Effector memory CD8-positive, alpha-beta T cell (primary cell): ENCODE measurements at regions not wholly inside any gene's neighbourhood (a gene's known extent, or its start where the extent isn't known, plus 50 kb on each side); places are given as distances from the start of the nearest gene placed in this dataset.
"Not testable (repeated sequence)": the region's sequence is repeated elsewhere in the genome, so short reads cannot be mapped to it uniquely, and the experiment has no call there.

Source experiments
- ATAC-seq: fragments of 150-1000 bp; cut with Tn5 transposase; replicated peaks from 2 replicates; pipeline ENCODE4 v1.10.0; 2021; ENCODE audit warnings: mild to moderate bottlenecking, moderate library complexity
- DNase-seq, 3 experiments: peaks; one replicate each; pipeline ENCODE4 v3.0.0; 2021
- H3K27ac Mint-ChIP-seq, 2 donors: one replicate each; pipeline ENCODE4 v1.8.0; 2022; ENCODE audit warnings: mild to moderate bottlenecking in 2 of 2, mixed read lengths in 2 of 2, moderate library complexity in 2 of 2
- H3K27me3 Mint-ChIP-seq, 2 donors: one replicate each; pipeline ENCODE4 v1.8.0; 2022; ENCODE audit warnings: mixed read lengths in 2 of 2
- H3K36me3 Mint-ChIP-seq: one replicate; pipeline ENCODE4 v1.8.0; 2022; ENCODE audit warnings: mild to moderate bottlenecking, moderate library complexity, mixed read lengths; ENCODE audit not compliant: insufficient read depth
- H3K4me1 Mint-ChIP-seq, 2 donors: one replicate each; pipeline ENCODE4 v1.8.0; 2022; ENCODE audit warnings: low read depth in 2 of 2, mixed read lengths in 2 of 2
- H3K4me3 Mint-ChIP-seq, 2 donors: one replicate each; pipeline ENCODE4 v1.8.0; 2022; ENCODE audit warnings: mild to moderate bottlenecking in 2 of 2, mixed read lengths in 2 of 2, moderate library complexity in 2 of 2
- H3K9me3 Mint-ChIP-seq, 2 donors: one replicate each; pipeline ENCODE4 v1.8.0; 2022; ENCODE audit warnings: mixed read lengths in 2 of 2

DNA sequence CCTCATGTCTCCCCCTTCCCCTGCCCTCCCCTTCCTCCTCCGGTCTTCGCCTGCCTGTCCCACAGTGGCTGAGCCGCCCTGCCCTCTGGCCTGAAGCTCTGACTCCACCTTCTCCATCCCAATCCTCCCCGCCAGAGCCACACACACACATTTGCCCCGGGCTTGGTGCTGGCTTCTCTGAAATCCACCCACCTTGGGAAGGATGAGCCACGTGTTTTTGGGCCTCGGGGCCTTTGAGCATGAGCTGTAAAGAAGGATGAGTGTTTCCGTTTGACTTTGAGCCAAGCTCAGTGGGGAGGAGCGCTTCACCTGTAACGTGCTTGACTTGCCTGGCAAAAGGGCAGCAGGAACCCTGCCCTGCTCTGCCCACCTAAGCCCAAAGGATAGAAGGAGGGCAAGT is 295.1 kb downstream of the SIPA1L2 start:
- Mint-ChIP-seq H3K4me3 (peak overlapping the region in 1 of 2 donors; percentile 41), H3K27ac (peak overlapping the region in 1 of 2 donors; percentile 66), H3K36me3 (peaks cover under 1% of the 10 kb centered on the region), H3K9me3 (no peaks in the 10 kb centered on the region), H3K4me1 (peaks cover 9 to 14% of the 10 kb centered on the region in 2 donors), H3K27me3 (peaks cover 36% of the 10 kb centered on the region in 2 donors)
- ATAC-seq (no peak), DNase-seq (no peak)

DNA sequence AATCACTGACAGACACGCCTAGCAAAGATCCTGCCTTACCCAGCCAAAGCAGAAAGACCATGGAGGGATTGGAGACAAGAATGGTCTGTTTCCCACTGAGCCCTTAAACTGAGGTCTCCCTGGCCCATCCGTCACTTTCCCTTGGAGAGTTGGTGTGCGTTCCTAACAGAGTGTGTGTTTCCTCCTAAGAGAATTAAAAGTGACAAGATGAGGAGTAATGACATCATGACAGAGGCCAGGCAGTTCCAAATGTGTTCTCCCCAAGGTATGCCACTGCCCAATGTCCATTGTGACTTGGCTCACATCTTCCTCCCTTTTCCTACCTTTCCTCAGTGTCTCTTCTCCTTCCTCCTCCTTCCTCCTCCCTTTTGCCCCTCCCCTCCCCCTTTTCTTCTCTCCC is 295.7 kb downstream of the SIPA1L2 start:
- ATAC-seq (no peak), DNase-seq (no peak)
- H3K27ac Mint-ChIP-seq: peak overlapping the region in 1 of 2 donors; percentile 21
- H3K27me3 Mint-ChIP-seq: peaks cover 36% of the 10 kb centered on the region in 2 donors
- H3K9me3 Mint-ChIP-seq: no peaks in the 10 kb centered on the region
- H3K4me3 Mint-ChIP-seq: no peak overlapping the region
- peaks cover 3% of the 10 kb centered on the region for H3K36me3 Mint-ChIP-seq
- peaks cover 9 to 14% of the 10 kb centered on the region in 2 donors for H3K4me1 Mint-ChIP-seq

DNA sequence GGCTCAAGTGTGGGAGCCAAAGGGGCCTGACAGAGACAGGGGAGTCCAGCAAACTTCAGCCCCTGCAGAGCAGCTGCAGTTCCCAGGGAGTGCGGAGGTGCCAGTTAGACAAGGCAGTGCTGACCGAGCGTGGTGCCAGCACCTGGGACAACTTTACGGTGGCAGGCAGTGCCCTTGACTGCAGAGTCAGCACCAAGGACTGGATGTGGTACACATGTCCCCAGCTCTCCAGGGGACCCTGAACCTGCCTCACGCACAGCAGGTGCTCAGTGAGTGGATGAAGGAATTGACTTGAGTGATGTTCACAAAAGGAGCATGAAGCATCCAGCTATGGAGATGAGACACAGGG is 296.5 kb downstream of the SIPA1L2 start:
- H3K27ac Mint-ChIP-seq: peak overlapping the region in 1 of 2 donors; percentile 17
- peaks cover 3% of the 10 kb centered on the region for H3K36me3 Mint-ChIP-seq
- H3K4me3 Mint-ChIP-seq: no peak overlapping the region
- H3K4me1 Mint-ChIP-seq: peaks cover 9 to 14% of the 10 kb centered on the region in 2 donors
- no peaks in the 10 kb centered on the region for H3K9me3 Mint-ChIP-seq
- DNase-seq: no peak
- no peak for ATAC-seq
- H3K27me3 Mint-ChIP-seq: peaks cover 36% of the 10 kb centered on the region in 2 donors

DNA sequence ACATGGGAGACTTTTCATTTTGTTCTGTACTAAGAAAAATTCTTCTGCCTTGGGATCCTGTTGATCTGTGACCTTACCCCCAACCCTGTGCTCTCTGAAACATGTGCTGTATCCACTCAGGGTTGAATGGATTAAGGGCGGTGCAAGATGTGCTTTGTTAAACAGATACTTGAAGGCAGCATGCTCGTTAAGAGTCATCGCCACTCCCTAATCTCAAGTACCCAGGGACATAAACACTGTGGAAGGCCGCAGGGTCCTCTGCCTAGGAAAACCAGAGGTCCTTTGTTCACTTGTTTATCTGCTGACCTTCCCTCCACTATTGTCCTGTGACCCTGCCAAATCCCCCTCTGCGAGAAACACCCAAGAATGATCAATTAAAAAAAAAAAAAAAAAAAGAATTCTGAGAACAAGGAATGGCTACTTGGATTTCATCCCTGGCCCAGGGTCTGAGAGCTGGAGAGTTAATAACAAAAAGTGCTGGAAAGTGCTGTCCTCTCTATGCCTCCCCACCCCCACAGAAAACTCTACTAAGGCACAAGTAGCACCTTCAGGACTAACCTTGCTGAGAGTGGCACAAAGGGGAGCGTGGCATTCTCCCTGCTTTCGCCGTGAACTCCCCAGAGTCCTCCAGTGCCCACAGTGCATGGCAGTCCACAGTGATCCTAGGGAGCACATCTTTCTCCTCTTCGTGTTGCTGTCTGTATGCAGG is 297.1 kb downstream of the SIPA1L2 start:
- not testable (repeated sequence) for DNase-seq, H3K36me3 Mint-ChIP-seq, H3K9me3 Mint-ChIP-seq, ATAC-seq, H3K4me3 Mint-ChIP-seq
- Mint-ChIP-seq H3K27ac (peak overlapping the region in 1 of 2 donors; percentile 17), H3K4me1 (peaks cover 9 to 14% of the 10 kb centered on the region in 2 donors), H3K27me3 (peaks cover 36% of the 10 kb centered on the region in 2 donors)

DNA sequence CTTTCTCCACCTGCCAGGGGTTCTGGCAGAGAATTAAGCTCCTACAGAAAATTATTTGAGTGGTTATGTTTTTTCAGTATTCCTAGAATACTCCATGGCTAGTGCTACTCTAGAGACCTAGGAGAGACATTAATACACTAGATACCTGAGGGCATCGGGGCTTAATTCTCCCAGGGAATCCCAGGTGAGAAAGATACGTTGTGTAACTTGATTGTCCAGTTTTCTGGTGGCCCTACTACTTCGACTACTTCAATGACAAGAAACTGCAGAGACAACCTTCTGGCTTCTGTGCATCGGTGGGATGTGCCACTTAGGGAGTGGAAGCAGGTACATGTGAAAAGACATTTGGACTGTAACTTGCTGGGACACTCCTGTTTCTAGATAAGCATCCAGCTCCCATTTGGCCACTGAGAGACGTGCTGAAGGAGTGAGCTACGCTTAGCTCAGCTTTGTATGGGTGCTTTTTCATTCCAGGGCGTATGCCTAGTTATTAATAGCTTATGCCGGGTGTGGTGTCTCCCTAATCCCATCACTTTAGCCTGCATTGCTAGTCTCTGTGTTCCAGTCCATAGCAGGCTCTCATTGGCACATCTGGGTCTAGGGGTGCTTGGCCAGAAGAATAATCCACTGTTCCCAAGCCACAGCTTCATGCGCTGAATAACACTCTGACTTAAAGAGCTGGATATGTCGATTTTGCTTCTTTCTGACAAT is 300.7 kb downstream of the SIPA1L2 start:
- Mint-ChIP-seq H3K4me1 (no peaks in the 10 kb centered on the region), H3K27ac (no peak overlapping the region), H3K27me3 (peaks cover 12% of the 10 kb centered on the region in 2 donors), H3K36me3 (peaks cover 3% of the 10 kb centered on the region), H3K9me3 (no peaks in the 10 kb centered on the region), H3K4me3 (no peak overlapping the region)
- DNase-seq (no peak), ATAC-seq (no peak)

DNA sequence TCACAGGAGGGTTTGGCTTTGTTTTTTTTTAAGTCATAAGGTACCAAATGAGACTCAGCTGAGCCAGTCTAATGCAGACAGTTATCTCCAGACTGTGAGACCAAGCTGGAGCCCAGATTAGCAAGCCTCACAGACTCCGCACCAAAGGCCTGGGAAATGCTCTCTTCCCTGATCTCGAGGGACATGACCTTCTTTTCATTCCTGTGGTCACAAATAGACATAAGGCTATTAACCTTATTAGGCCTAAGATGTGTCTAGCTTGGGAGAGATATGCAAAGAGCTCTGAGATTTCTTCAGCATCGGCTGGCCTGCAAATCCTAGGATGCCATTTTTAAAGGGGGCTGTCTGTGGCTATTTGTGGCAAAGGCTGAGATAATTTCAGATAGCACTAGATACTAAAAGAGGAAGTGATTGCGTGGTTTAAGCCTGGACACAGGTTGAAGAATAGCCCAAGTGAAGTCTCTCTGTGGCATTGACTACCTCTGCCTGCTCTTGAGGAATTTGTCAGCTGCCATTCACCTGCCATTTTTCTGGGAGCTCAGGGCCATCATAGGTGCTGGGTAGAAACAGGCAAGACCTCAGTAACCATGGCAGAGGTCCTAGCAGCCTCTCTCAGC is 301.3 kb downstream of the SIPA1L2 start:
- H3K4me3 Mint-ChIP-seq: no peak overlapping the region
- ATAC-seq (no peak), DNase-seq (no peak)
- H3K36me3 Mint-ChIP-seq: peaks cover 3% of the 10 kb centered on the region
- H3K4me1 Mint-ChIP-seq: no peaks in the 10 kb centered on the region
- no peaks in the 10 kb centered on the region for H3K9me3 Mint-ChIP-seq
- no peak overlapping the region for H3K27ac Mint-ChIP-seq
- H3K27me3 Mint-ChIP-seq: peaks cover 5 to 6% of the 10 kb centered on the region in 2 donors

DNA sequence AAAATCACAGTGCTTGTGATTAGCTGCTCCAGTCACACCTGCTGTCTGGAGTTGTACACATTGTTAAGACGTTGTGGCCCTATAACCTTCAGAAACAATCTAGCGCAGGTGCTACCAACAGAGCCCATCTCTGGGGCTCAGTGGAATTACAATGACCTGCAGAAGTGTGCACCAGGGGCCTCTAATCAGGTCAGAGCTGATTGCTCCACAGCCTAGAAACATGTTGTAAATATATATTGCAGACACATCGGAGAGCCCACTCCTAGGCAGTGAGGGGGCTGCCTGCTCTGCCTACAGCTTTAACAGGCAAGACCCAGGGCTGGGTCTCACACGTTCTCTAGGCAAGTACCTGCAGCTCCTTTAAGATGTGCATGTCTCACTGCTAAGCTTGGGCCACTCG is 302.0 kb downstream of the SIPA1L2 start:
- DNase-seq (no peak), ATAC-seq (no peak)
- Mint-ChIP-seq H3K36me3 (peaks cover 3% of the 10 kb centered on the region), H3K4me1 (no peaks in the 10 kb centered on the region), H3K27me3 (no peaks in the 10 kb centered on the region), H3K27ac (no peak overlapping the region), H3K9me3 (no peaks in the 10 kb centered on the region), H3K4me3 (no peak overlapping the region)

DNA sequence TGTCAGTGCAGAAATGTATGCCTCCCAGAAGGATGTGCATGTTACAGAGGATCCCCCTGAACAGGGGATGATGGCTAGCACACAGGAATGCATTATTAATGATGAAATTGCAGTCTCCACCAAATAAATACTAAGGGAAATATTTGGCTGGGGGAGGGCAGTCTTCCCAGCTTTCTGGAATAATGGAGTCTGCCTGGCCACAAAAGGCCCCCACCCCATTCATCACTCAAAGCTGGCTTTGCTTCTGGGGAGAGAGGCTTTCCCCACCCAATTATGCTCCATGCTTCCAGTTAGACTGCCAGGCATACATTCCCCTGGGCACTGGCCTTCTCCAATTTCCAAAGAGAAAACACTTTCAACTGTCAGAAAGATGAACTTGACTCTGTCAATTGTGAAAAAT is 302.7 kb downstream of the SIPA1L2 start:
- H3K4me3 Mint-ChIP-seq: no peak overlapping the region
- H3K27me3 Mint-ChIP-seq: no peaks in the 10 kb centered on the region
- H3K9me3 Mint-ChIP-seq: no peaks in the 10 kb centered on the region
- no peak for ATAC-seq
- no peak overlapping the region for H3K27ac Mint-ChIP-seq
- no peaks in the 10 kb centered on the region for H3K4me1 Mint-ChIP-seq
- H3K36me3 Mint-ChIP-seq: peaks cover 3% of the 10 kb centered on the region
- DNase-seq: no peak

DNA sequence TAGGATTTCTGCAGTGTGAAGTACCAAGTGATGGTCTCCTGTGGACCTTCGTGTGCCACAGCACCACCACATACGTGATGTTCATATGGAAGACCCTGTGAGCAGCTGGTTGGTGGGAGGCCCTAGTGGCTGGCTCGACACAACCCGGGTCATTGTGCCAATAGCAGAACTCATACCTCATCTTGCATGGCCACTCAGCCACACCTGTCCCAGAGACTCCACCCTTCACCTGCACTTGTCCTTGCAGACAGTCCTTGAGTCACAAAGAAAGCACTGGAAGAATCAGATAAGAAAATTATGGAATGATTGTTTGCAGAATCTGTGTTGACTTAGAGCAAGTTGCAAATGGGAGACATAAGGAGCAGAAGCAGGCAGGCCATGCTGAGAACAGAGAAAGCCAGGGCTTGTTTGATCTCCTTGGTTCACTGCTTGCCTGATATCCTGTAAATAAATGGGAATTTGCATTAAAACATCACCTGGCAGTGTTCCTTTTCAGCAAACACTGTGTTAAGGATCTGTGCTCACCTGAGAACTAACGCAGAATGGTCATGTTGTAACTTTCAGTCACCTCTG is 307.7 kb downstream of the SIPA1L2 start:
- Mint-ChIP-seq H3K4me3 (no peak overlapping the region), H3K36me3 (no peaks in the 10 kb centered on the region), H3K27ac (no peak overlapping the region), H3K27me3 (peaks cover 0 to 5% of the 10 kb centered on the region in 2 donors), H3K4me1 (no peaks in the 10 kb centered on the region), H3K9me3 (no peaks in the 10 kb centered on the region)
- DNase-seq: no peak
- no peak for ATAC-seq

DNA sequence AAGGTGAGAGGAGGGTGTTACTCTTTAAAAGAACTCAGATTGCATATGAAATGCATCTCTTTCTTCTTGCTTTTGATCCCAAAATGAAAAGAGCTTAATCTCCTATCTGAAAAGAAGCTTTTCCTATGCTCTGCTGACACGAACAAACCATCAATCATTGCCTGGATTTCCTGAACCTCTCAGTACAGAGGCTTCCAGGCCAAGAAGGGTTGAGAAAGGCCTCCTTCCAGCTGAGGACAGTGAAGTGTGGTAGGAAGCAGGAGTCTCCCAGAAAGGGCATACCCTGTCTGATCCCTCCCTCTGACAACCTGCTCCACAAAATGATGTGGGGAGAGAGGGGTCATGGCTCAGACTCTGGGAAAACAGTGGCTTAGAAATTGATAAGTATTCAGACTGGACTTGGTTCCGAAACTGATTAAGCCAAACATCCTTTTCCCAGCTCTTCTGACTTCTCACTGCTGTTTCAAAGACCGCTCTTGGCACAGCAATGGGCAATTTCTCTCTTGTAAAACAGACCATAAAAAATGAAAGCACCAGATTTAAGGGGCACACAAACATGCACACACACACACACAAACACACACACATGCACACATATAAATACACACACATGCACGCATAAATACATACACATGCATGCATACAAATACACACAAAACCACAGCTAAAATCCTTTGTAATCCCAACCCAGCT is 310.3 kb downstream of the SIPA1L2 start:
- ATAC-seq: no peak
- no peaks in the 10 kb centered on the region for H3K36me3 Mint-ChIP-seq

DNA sequence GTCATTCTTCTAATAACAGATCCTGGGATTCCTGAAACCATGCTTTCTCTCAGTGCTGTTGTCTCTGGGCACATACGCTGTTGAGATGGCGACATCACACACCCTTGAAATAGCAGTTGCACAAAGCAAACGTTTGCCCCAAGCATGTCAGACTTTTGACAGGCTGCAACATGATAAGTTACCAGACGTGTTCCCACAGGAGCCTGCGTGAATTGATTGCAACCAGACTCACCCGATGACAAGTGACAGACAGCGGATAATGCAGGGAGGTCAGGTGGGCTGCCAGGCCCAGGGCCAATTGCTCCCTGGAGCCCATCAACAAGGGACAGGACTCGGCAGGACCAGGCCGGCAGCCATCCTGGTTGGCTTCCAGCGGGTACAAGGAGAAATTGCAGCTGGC is 310.9 kb downstream of the SIPA1L2 start:
- Mint-ChIP-seq H3K9me3 (no peaks in the 10 kb centered on the region), H3K4me1 (no peaks in the 10 kb centered on the region), H3K27ac (no peak overlapping the region), H3K36me3 (no peaks in the 10 kb centered on the region), H3K4me3 (no peak overlapping the region), H3K27me3 (peaks cover 0 to 5% of the 10 kb centered on the region in 2 donors)
- no peak for ATAC-seq
- DNase-seq: no peak

More for the DNA sequence above, 310.3 kb downstream of the SIPA1L2 start:
- Mint-ChIP-seq H3K4me3 (no peak overlapping the region), H3K9me3 (no peaks in the 10 kb centered on the region), H3K27me3 (peaks cover 0 to 5% of the 10 kb centered on the region in 2 donors), H3K27ac (no peak overlapping the region), H3K4me1 (no peaks in the 10 kb centered on the region)
- DNase-seq: no peak

DNA sequence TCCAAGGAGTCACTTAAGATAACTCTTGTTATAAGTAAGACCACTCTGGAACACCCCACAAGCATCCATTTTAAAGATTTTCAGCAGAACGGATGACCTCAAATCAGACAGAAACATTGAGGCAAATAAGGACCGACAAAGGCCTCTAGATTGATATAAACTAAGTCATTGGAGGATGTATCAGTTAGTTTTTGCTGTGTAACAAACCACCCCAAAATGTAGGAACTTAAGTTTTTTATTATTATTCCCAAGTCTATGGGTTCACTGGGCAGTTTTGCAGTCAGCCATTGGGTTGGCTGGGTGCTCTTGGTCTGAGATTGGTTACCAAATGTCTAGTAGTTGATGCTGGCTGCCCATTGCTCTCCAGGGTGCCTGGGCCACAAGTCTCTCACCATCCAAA is 311.8 kb downstream of the SIPA1L2 start:
- peaks cover 0 to 5% of the 10 kb centered on the region in 2 donors for H3K27me3 Mint-ChIP-seq
- no peak overlapping the region for H3K27ac Mint-ChIP-seq
- H3K36me3 Mint-ChIP-seq: no peaks in the 10 kb centered on the region
- no peaks in the 10 kb centered on the region for H3K4me1 Mint-ChIP-seq
- no peak overlapping the region for H3K4me3 Mint-ChIP-seq
- no peak for DNase-seq
- no peak for ATAC-seq
- H3K9me3 Mint-ChIP-seq: peaks cover 0 to 3% of the 10 kb centered on the region in 2 donors

DNA sequence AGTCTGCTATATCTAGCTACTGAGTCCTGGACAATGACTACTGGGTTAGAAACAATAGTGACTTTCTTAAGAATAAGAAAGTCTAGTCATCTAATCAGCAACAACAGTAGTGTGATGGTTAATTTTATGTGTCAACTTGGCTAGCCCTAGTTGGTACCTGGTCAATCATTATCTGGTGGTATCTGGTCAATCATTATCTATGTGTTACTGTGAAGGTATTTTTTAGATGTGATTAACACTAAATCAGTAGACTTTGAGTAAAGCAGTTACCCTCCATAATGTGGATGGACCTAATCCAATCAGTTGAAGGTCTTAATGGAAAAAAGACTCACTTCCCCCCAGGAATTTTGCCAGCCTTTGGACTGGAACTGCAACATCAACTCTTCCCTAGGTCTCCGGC is 312.6 kb downstream of the SIPA1L2 start:
- H3K27ac Mint-ChIP-seq: no peak overlapping the region

More for the DNA sequence above, 312.6 kb downstream of the SIPA1L2 start:
- H3K27me3 Mint-ChIP-seq: peaks cover 0 to 5% of the 10 kb centered on the region in 2 donors
- H3K4me1 Mint-ChIP-seq: no peaks in the 10 kb centered on the region
- H3K4me3 Mint-ChIP-seq: no peak overlapping the region
- H3K9me3 Mint-ChIP-seq: peaks cover 0 to 9% of the 10 kb centered on the region in 2 donors
- DNase-seq (no peak), ATAC-seq (no peak)
- no peaks in the 10 kb centered on the region for H3K36me3 Mint-ChIP-seq
